ENCODE measurements at regions not wholly inside any gene's neighbourhood (a gene's known extent, or its start where the extent isn't known, plus 50 kb on each side); places are given as distances from the start of the nearest gene placed in this dataset.

DNA sequence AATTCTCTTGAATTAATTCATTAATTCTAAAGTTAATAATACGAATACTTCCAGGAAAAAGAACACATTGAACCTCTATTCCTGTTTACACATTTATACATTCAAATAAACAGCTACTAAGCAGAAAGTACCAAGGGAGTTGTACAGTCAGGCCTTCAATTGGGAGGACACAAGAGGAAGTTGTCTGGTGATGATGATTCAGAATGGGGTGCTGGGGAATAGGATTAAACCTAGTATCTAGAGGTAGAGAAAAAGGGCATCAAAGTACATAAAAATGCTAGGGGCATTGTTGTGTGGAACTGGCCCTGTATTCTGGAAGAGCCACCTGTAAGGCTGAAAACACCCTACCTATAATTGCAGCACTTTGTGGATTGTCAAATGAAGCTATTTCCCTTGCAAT lies 71.7 kb upstream of the MROH9 start:
- POLR2A ChIA-PET: no interaction called here
- Histone ChIP-seq H3K27me3 (ENCODE audit: insufficient read depth, low read length) (no peaks in the 10 kb centered on the region), H3K9me2 (ENCODE audit: insufficient read depth) (peaks cover 3% of the 10 kb centered on the region; the same call in 1 of the 2 replicates), H3K4me3 (replicated peaks in 1 of 2; ENCODE audit: low read depth in 1 of 2, low read length in 2 of 2) (no peak overlapping the region), H3K9me3 (ENCODE audit: control insufficient read depth in 1 of 2, insufficient read depth in 1 of 2, low read depth in 1 of 2, low read length in 2 of 2) (no peaks in the 10 kb centered on the region), H2AFZ (ENCODE audit: low read depth, low read length, poor library complexity, severe bottlenecking) (no peak overlapping the region), H3K36me3 (ENCODE audit: control insufficient read depth in 1 of 2, insufficient read depth in 2 of 2, low read length in 2 of 2) (no peaks in the 10 kb centered on the region), H3K9ac (ENCODE audit: low read length) (no peak overlapping the region), H3K27ac (ENCODE audit: low read depth, low read length) (no peak overlapping the region), H4K20me1 (ENCODE audit: insufficient read depth) (no peaks in the 10 kb centered on the region), H3K4me2 (ENCODE audit: low read length) (no peak overlapping the region), H3K4me1 (ENCODE audit: control insufficient read depth in 1 of 2, insufficient read depth in 2 of 2, low read length in 2 of 2) (no peaks in the 10 kb centered on the region), H3K79me2 (ENCODE audit: insufficient read depth, low read length) (no peaks in the 10 kb centered on the region)
- DNase-seq (ENCODE audit: low read depth, low spot score) (no peak), ATAC-seq (no peak)
- BruUV-seq (replicated peaks): no TSS peak
- RAD21 ChIA-PET (ENCODE audit: low non-redundant PET in 1 of 2, low total read pairs in 2 of 2, uncharacterized antibody in 2 of 2, unreplicated experiment in 2 of 2): no interaction called here
- TF ChIP-seq, protein P1, sequence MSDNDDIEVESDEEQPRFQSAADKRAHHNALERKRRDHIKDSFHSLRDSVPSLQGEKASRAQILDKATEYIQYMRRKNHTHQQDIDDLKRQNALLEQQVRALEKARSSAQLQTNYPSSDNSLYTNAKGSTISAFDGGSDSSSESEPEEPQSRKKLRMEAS (IDR thresholded peaks at IDR 0.05): no peak
- TF ChIP-seq CEBPB (IDR thresholded peaks at IDR 0.05; ENCODE audit: low read depth) (no peak), SIN3A (IDR thresholded peaks at IDR 0.05; ENCODE audit: low read depth) (no peak), JUND (IDR thresholded peaks at IDR 0.05) (no peak), SP1 (IDR thresholded peaks at IDR 0.05; ENCODE audit: low read depth) (no peak), EZH2phosphoT487 (IDR thresholded peaks at IDR 0.05; ENCODE audit: borderline replicate concordance) (no peak), RAD21 (IDR thresholded peaks at IDR 0.05; ENCODE audit: low read depth) (no peak), FOSL1 (IDR thresholded peaks at IDR 0.05; ENCODE audit: low read depth) (no peak), CBX3 (IDR thresholded peaks at IDR 0.05; ENCODE audit: low read depth) (no peak), SRF (IDR thresholded peaks at IDR 0.05; ENCODE audit: low read depth) (no peak), ELF1 (IDR thresholded peaks at IDR 0.05; ENCODE audit: borderline replicate concordance, low read depth) (no peak), EZH2 (IDR thresholded peaks at IDR 0.05) (no peak), POLR2AphosphoS5 (IDR thresholded peaks at IDR 0.05; ENCODE audit: low read depth, low read length) (no peak), TCF7L2 (IDR thresholded peaks at IDR 0.05; ENCODE audit: borderline replicate concordance, extremely low read depth, insufficient read depth, insufficient read length) (no peak), EGR1 (IDR thresholded peaks at IDR 0.05; ENCODE audit: low read depth) (no peak), YY1 (IDR thresholded peaks at IDR 0.05; ENCODE audit: extremely low read depth, insufficient replicate concordance, low read depth, low read length) (no peak), ZNF274 (IDR thresholded peaks at IDR 0.05; ENCODE audit: low read depth, low read length) (no peak)
- TF ChIP-seq, protein P2, sequence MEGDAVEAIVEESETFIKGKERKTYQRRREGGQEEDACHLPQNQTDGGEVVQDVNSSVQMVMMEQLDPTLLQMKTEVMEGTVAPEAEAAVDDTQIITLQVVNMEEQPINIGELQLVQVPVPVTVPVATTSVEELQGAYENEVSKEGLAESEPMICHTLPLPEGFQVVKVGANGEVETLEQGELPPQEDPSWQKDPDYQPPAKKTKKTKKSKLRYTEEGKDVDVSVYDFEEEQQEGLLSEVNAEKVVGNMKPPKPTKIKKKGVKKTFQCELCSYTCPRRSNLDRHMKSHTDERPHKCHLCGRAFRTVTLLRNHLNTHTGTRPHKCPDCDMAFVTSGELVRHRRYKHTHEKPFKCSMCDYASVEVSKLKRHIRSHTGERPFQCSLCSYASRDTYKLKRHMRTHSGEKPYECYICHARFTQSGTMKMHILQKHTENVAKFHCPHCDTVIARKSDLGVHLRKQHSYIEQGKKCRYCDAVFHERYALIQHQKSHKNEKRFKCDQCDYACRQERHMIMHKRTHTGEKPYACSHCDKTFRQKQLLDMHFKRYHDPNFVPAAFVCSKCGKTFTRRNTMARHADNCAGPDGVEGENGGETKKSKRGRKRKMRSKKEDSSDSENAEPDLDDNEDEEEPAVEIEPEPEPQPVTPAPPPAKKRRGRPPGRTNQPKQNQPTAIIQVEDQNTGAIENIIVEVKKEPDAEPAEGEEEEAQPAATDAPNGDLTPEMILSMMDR (IDR thresholded peaks at IDR 0.05 in 2 of 3, conservative IDR thresholded peaks at IDR 0.05 in 1 of 3; ENCODE audit: borderline replicate concordance in 1 of 3, insufficient read depth in 1 of 3, low read depth in 2 of 3, low read length in 2 of 3): no peak
- TF ChIP-seq, protein P3, sequence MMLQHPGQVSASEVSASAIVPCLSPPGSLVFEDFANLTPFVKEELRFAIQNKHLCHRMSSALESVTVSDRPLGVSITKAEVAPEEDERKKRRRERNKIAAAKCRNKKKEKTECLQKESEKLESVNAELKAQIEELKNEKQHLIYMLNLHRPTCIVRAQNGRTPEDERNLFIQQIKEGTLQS (IDR thresholded peaks at IDR 0.05): no peak
- TF ChIP-seq, protein P4, sequence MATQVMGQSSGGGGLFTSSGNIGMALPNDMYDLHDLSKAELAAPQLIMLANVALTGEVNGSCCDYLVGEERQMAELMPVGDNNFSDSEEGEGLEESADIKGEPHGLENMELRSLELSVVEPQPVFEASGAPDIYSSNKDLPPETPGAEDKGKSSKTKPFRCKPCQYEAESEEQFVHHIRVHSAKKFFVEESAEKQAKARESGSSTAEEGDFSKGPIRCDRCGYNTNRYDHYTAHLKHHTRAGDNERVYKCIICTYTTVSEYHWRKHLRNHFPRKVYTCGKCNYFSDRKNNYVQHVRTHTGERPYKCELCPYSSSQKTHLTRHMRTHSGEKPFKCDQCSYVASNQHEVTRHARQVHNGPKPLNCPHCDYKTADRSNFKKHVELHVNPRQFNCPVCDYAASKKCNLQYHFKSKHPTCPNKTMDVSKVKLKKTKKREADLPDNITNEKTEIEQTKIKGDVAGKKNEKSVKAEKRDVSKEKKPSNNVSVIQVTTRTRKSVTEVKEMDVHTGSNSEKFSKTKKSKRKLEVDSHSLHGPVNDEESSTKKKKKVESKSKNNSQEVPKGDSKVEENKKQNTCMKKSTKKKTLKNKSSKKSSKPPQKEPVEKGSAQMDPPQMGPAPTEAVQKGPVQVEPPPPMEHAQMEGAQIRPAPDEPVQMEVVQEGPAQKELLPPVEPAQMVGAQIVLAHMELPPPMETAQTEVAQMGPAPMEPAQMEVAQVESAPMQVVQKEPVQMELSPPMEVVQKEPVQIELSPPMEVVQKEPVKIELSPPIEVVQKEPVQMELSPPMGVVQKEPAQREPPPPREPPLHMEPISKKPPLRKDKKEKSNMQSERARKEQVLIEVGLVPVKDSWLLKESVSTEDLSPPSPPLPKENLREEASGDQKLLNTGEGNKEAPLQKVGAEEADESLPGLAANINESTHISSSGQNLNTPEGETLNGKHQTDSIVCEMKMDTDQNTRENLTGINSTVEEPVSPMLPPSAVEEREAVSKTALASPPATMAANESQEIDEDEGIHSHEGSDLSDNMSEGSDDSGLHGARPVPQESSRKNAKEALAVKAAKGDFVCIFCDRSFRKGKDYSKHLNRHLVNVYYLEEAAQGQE (IDR thresholded peaks at IDR 0.05; ENCODE audit: low read depth): no peak
- CTCF ChIA-PET: no interaction called here
- intact Hi-C loops (cut with micrococcal nuclease): no loop called here
